Smooth muscle cell (in vitro differentiated cells): ENCODE measurements at regions not wholly inside any gene's neighbourhood (a gene's known extent, or its start where the extent isn't known, plus 50 kb on each side); places are given as distances from the start of the nearest gene placed in this dataset.

Experiments
- DNase-seq: peaks from one replicate; lab custom pipeline; 2025; ENCODE audit not compliant: unreplicated experiment; lab: John Stamatoyannopoulos, UW
- H2AFZ ChIP-seq: fragments of 200-600 bp; sonication (generic); 2 replicates; pipeline ENCODE4 v1.6.0; 2016; ENCODE audit warnings: antibody characterized with exemption, low read depth, mild to moderate bottlenecking
- H3F3A ChIP-seq: fragments of 200-600 bp; sonication (generic); 2 replicates; pipeline ENCODE4 v1.6.0; 2017; ENCODE audit warnings: antibody characterized with exemption, low read depth
- H3K27ac ChIP-seq: fragments of 200-600 bp; sonication (generic); 2 replicates; pipeline ENCODE4 v1.5.1; 2016; ENCODE audit warnings: low read depth, mild to moderate bottlenecking
- H3K27me3 ChIP-seq: fragments of 200-600 bp; sonication (generic); 2 replicates; pipeline ENCODE4 v1.6.1; 2016; ENCODE audit warnings: low read depth, mild to moderate bottlenecking
- H3K36me3 ChIP-seq: fragments of 200-600 bp; sonication (generic); 2 replicates; pipeline ENCODE4 v1.5.1; 2016; ENCODE audit warnings: low read depth
- H3K4me1 ChIP-seq: fragments of 200-600 bp; sonication (generic); 2 replicates; pipeline ENCODE4 v1.5.1; 2016; ENCODE audit warnings: low read depth
- H3K4me2 ChIP-seq: fragments of 200-600 bp; sonication (generic); 2 replicates; pipeline ENCODE4 v1.6.0; 2016; ENCODE audit warnings: mild to moderate bottlenecking
- H3K4me3 ChIP-seq: fragments of 200-600 bp; sonication (generic); 2 replicates; pipeline ENCODE4 v1.5.1; 2016; ENCODE audit warnings: mild to moderate bottlenecking
- H3K79me2 ChIP-seq: fragments of 200-600 bp; sonication (generic); 2 replicates; pipeline ENCODE4 v1.6.0; 2016; ENCODE audit warnings: low read depth, mild to moderate bottlenecking
- H3K9ac ChIP-seq: fragments of 200-600 bp; sonication (generic); 2 replicates; pipeline ENCODE4 v1.6.0; 2016; ENCODE audit warnings: low read depth
- H3K9me3 ChIP-seq: fragments of 200-600 bp; sonication (generic); replicated peaks from 2 replicates; pipeline ENCODE4 v1.5.1; 2016; ENCODE audit warnings: low read depth
- H4K20me1 ChIP-seq: fragments of 200-600 bp; sonication (generic); 2 replicates; pipeline ENCODE4 v1.6.0; 2016; ENCODE audit warnings: low read depth
- CTCF ChIP-seq: fragments of 200-600 bp; sonication (generic); IDR thresholded peaks from 2 replicates; pipeline ENCODE4 v1.5.1; 2017; ENCODE audit warnings: borderline replicate concordance, mild to moderate bottlenecking, antibody characterized with exemption; ENCODE audit not compliant: insufficient read depth, poor library complexity, severe bottlenecking
- WGBS: methylation state at CpG from one replicate; pipeline ENCODE4 v1.1.7; 2016; ENCODE audit warnings: low lambda C conversion rate; 5-methylcytosine and 5-hydroxymethylcytosine counted together

GRCh38 chr11:45518141-45518832 is 147.1 kb downstream of the CHST1 start:
- Histone ChIP-seq H3K36me3 (no peaks in the 10 kb centered on the region), H3F3A (no peaks in the 10 kb centered on the region), H3K9ac (no peak overlapping the region), H4K20me1 (no peaks in the 10 kb centered on the region), H3K4me2 (no peak overlapping the region), H2AFZ (no peak overlapping the region), H3K79me2 (no peaks in the 10 kb centered on the region), H3K9me3 (no peaks in the 10 kb centered on the region), H3K4me1 (no peaks in the 10 kb centered on the region), H3K27ac (no peak overlapping the region), H3K27me3 (peaks cover 6% of the 10 kb centered on the region), H3K4me3 (no peak overlapping the region)
- DNase-seq, result no peak
- 79% methylated on average over 22 of the region's 22 CpGs for WGBS
- no peak for TF ChIP-seq CTCF

DNA sequence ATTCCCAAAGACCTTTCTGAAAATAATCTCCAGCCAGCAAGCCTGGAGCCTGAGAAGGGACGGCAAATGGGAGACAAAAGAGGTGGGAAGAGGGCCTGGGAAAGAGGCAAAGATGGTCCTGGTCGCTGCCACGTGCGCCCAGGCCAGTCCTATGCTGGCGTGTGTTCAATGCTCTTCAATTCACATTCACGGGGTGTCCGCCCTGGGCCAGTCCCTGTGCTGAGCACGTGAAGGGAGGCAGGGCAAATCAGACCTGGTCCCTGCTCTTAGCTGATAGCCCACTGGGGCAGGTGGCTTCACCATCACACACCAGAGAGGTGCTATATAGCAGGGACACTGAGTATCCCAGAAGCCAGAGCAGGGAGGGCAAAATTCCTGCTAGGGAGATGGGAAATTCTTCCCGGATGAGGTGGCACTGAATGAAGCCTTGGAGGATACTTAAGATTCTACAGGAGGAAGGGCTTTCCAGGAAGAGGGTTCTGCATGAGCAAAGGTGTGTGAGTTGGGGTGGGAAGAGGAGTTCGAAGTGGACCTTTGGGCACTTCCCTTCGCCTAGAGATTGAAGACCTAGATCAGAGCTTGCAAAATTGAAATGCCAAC is 148.2 kb downstream of the CHST1 start:
- no peak for DNase-seq
- Histone ChIP-seq H3K4me3 (no peak overlapping the region), H3K4me2 (no peak overlapping the region), H3K4me1 (no peaks in the 10 kb centered on the region), H2AFZ (no peak overlapping the region), H3K9me3 (no peaks in the 10 kb centered on the region), H3K27ac (no peak overlapping the region), H3K36me3 (no peaks in the 10 kb centered on the region), H3F3A (no peaks in the 10 kb centered on the region), H4K20me1 (no peaks in the 10 kb centered on the region), H3K27me3 (peaks cover 6% of the 10 kb centered on the region), H3K79me2 (no peaks in the 10 kb centered on the region), H3K9ac (no peak overlapping the region)
- TF ChIP-seq CTCF, result no peak
- 84% methylated on average over 11 of the region's 11 CpGs for WGBS

DNA sequence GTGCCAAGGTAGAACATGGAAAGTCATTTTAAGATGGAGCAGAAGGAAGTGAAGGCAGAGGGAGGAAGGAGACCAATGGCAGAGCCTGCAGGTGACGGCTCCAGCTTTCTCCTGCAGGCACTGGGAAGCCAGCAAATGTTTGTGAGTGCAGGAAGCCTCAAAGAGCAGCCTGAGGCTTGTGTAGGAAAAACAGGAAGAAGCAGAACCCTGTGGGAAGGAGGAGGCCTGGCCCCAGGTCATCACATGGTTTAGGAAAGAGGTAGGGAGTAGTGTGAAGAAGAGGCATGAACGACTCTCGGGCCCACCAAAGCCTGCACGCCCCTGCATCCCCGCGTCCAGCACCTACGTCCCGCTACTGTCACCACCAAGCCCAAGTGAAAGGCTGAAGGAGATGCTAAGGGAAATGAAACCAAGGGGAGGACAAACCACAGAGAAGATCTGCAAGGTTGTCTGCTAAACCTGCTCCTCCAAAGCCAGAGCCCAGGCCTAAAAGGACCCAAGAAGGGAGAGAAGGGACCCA is 151.5 kb downstream of the CHST1 start:
- H3K9me3 ChIP-seq, result no peaks in the 10 kb centered on the region
- 98% methylated on average over 8 of the region's 8 CpGs for WGBS
- no peak overlapping the region for H3K9ac ChIP-seq
- no peak overlapping the region for H3K27ac ChIP-seq
- no peak for DNase-seq
- H3K36me3 ChIP-seq, result no peaks in the 10 kb centered on the region
- no peaks in the 10 kb centered on the region for H3K4me1 ChIP-seq
- H3K4me3 ChIP-seq, result no peak overlapping the region
- no peak overlapping the region for H2AFZ ChIP-seq
- H3F3A ChIP-seq, result no peaks in the 10 kb centered on the region
- H3K79me2 ChIP-seq, result no peaks in the 10 kb centered on the region
- TF ChIP-seq CTCF, result no peak
- H3K27me3 ChIP-seq, result no peaks in the 10 kb centered on the region
- H3K4me2 ChIP-seq, result no peak overlapping the region
- no peaks in the 10 kb centered on the region for H4K20me1 ChIP-seq
